GM12892 (cell line): ENCODE measurements at regions not wholly inside any gene's neighbourhood (a gene's known extent, or its start where the extent isn't known, plus 50 kb on each side); places are given as distances from the start of the nearest gene placed in this dataset.

ENCODE experiments used
- DNase-seq: peaks from one replicate; pipeline ENCODE4 v3.0.0; 2011; ENCODE audit not compliant: insufficient read length
- FAIRE-seq: peaks from 2 replicates; lab custom pipeline; 2011; peaks lifted over from hg19 to GRCh38; lab: Jason Lieb, UNC
- POLR2A ChIP-seq: IDR thresholded peaks from 2 replicates; pipeline ENCODE4 v1.6.1; 2011; ENCODE audit warnings: low read depth, low read length, control low read depth
- POLR2AphosphoS5 ChIP-seq: IDR thresholded peaks from 2 replicates; pipeline ENCODE4 v1.6.1; 2011; ENCODE audit warnings: low read depth, low read length, control low read depth
- TAF1 ChIP-seq: IDR thresholded peaks from 2 replicates; pipeline ENCODE4 v1.6.1; 2011; ENCODE audit warnings: low read depth, mild to moderate bottlenecking, control low read depth, low read length, borderline replicate concordance

- TF ChIP-seq POLR2A, result no peak
- TF ChIP-seq POLR2AphosphoS5, result no peak
- no peak for TF ChIP-seq TAF1
- FAIRE-seq (no peak), DNase-seq (no peak)
Measured at GRCh38 chr1:78440381-78440793, 50.4 kb upstream of the PTGFR start.
